GM23338 (cell line): ENCODE measurements at regions not wholly inside any gene's neighbourhood (a gene's known extent, or its start where the extent isn't known, plus 50 kb on each side); places are given as distances from the start of the nearest gene placed in this dataset.

Experiments
- ATAC-seq: fragments of 200-7000 bp; cut with Tn5 transposase; 3 replicates; pipeline ENCODE4 v1.9.1; 2020
- DNase-seq: peaks from one replicate; pipeline ENCODE4 v3.0.0-alpha.2; 2015; ENCODE audit warnings: low spot score
- H2AFZ ChIP-seq: fragments of 200-600 bp; sonication (generic); 2 replicates; pipeline ENCODE4 v1.8.0; 2016; ENCODE audit warnings: antibody characterized with exemption, mild to moderate bottlenecking, moderate library complexity
- H3F3A ChIP-seq: fragments of 200-600 bp; sonication (generic); replicated peaks from 2 replicates; pipeline ENCODE4 v1.8.0; 2017; ENCODE audit warnings: antibody characterized with exemption, mixed run types, low read depth
- H3K27ac ChIP-seq: fragments of 200-600 bp; sonication (generic); 2 replicates; pipeline ENCODE4 v1.6.1; 2016; ENCODE audit warnings: low read depth
- H3K27me3 ChIP-seq: fragments of 200-600 bp; sonication (generic); 2 replicates; pipeline ENCODE4 v1.8.0; 2016; ENCODE audit warnings: mild to moderate bottlenecking, mixed run types, moderate library complexity; ENCODE audit not compliant: insufficient read depth
- H3K36me3 ChIP-seq: fragments of 200-600 bp; sonication (generic); 2 replicates; pipeline ENCODE4 v1.8.0; 2016; ENCODE audit warnings: mild to moderate bottlenecking; ENCODE audit not compliant: insufficient read depth
- H3K4me1 ChIP-seq: fragments of 200-600 bp; sonication (generic); 2 replicates; pipeline ENCODE4 v1.8.0; 2016; ENCODE audit warnings: mild to moderate bottlenecking, moderate library complexity; ENCODE audit not compliant: insufficient read depth
- H3K4me2 ChIP-seq: fragments of 200-600 bp; sonication (generic); 2 replicates; pipeline ENCODE4 v1.7.1; 2017; ENCODE audit warnings: mixed run types
- H3K4me3 ChIP-seq: fragments of 200-600 bp; sonication (generic); 2 replicates; pipeline ENCODE4 v1.6.1; 2016; ENCODE audit warnings: mixed run types
- H3K79me2 ChIP-seq: fragments of 200-600 bp; sonication (generic); replicated peaks from 2 replicates; pipeline ENCODE4 v1.8.0; 2017; ENCODE audit warnings: mild to moderate bottlenecking; ENCODE audit not compliant: insufficient read depth
- H3K9me2 ChIP-seq: fragments of 200-600 bp; sonication (generic); 2 replicates; pipeline ENCODE4 v1.8.0; 2017; ENCODE audit not compliant: insufficient read depth
- H4K20me1 ChIP-seq: fragments of 200-600 bp; sonication (generic); replicated peaks from 2 replicates; pipeline ENCODE4 v1.8.0; 2017; ENCODE audit warnings: mild to moderate bottlenecking; ENCODE audit not compliant: insufficient read depth
- H3K27ac Mint-ChIP-seq: 2 replicates; pipeline ENCODE4 v1.8.0; 2020; ENCODE audit warnings: inconsistent platforms, mild to moderate bottlenecking, moderate library complexity, mixed read lengths
- H3K27me3 Mint-ChIP-seq: 3 replicates; pipeline ENCODE4 v1.8.0; 2022; ENCODE audit warnings: low read depth, mild to moderate bottlenecking, moderate library complexity, mixed read lengths, inconsistent platforms; ENCODE audit not compliant: insufficient read depth, poor library complexity
- H3K36me3 Mint-ChIP-seq: 3 replicates; pipeline ENCODE4 v1.8.0; 2021; ENCODE audit warnings: low read depth, mild to moderate bottlenecking, inconsistent platforms, moderate library complexity, mixed read lengths
- H3K4me1 Mint-ChIP-seq: 3 replicates; pipeline ENCODE4 v1.8.0; 2020; ENCODE audit warnings: mild to moderate bottlenecking, inconsistent platforms, mixed read lengths
- H3K4me3 Mint-ChIP-seq: 3 replicates; pipeline ENCODE4 v1.8.0; 2021; ENCODE audit warnings: moderate library complexity, mild to moderate bottlenecking, inconsistent platforms, mixed read lengths
- H3K9me3 Mint-ChIP-seq: 3 replicates; pipeline ENCODE4 v1.8.0; 2020; ENCODE audit warnings: moderate library complexity, mild to moderate bottlenecking, inconsistent platforms, mixed read lengths
- CREB1 ChIP-seq: fragments of 250-450 bp; sonication (Bioruptor Pico); IDR thresholded peaks from 2 replicates; pipeline ENCODE4 v1.5.0; 2020; ENCODE audit warnings: low read depth, mild to moderate bottlenecking, moderate library complexity
- CTCF ChIP-seq, 2 experiments: fragments of 200-600 bp in 1 of 2; sonication (generic) in 1 of 2; conservative IDR thresholded peaks; 2 replicates each; pipeline versions ENCODE4 v1.5.1 to v1.6.1; 2016 to 2017; ENCODE audit warnings: antibody characterized with exemption in 2 of 2, low read depth in 2 of 2, mild to moderate bottlenecking in 2 of 2, moderate library complexity in 1 of 2
- ETS1 ChIP-seq: IDR thresholded peaks from 2 replicates; pipeline ENCODE4 v1.6.1; 2016; ENCODE audit warnings: antibody characterized with exemption
- EZH2 ChIP-seq: fragments of 200-600 bp; sonication (generic); IDR thresholded peaks from one replicate; pipeline ENCODE4 v1.8.0; 2017; ENCODE audit warnings: antibody characterized with exemption, mild to moderate bottlenecking, low read depth; ENCODE audit not compliant: unreplicated experiment
- EZH2phosphoT487 ChIP-seq: fragments of 200-600 bp; sonication (generic); IDR thresholded peaks from one replicate; pipeline ENCODE4 v1.8.1; 2018; ENCODE audit warnings: antibody characterized with exemption; ENCODE audit not compliant: unreplicated experiment
- JUNB ChIP-seq: IDR thresholded peaks from one replicate; pipeline ENCODE4 v1.6.1; 2016; ENCODE audit warnings: antibody characterized with exemption; ENCODE audit not compliant: unreplicated experiment
- NANOG ChIP-seq: IDR thresholded peaks from 2 replicates; pipeline ENCODE4 v1.6.1; 2016; ENCODE audit warnings: antibody characterized with exemption, borderline replicate concordance
- POLR2AphosphoS5 ChIP-seq: IDR thresholded peaks from 2 replicates; pipeline ENCODE4 v1.6.1; 2016; ENCODE audit warnings: antibody characterized with exemption, low read depth
- REST ChIP-seq: IDR thresholded peaks from one replicate; pipeline ENCODE4 v1.6.1; 2018; ENCODE audit warnings: antibody characterized with exemption; ENCODE audit not compliant: unreplicated experiment
- STAT1 ChIP-seq: IDR thresholded peaks from one replicate; pipeline ENCODE4 v1.6.1; 2016; ENCODE audit warnings: antibody characterized with exemption; ENCODE audit not compliant: unreplicated experiment
- ZNF114 ChIP-seq: fragments of 250-450 bp; sonication (Bioruptor Pico); IDR thresholded peaks from 2 replicates; pipeline ENCODE4 v1.5.0; 2020; ENCODE audit warnings: mild to moderate bottlenecking, moderate library complexity
- ZNF331 ChIP-seq: fragments of 250-450 bp; sonication (Bioruptor Pico); IDR thresholded peaks from 2 replicates; pipeline ENCODE4 v1.5.0; 2020; ENCODE audit warnings: low read depth, mild to moderate bottlenecking, moderate library complexity
- TF ChIP-seq, protein P1 (sequence below): fragments of 250-450 bp; sonication (Bioruptor Pico); IDR thresholded peaks from 2 replicates; pipeline ENCODE4 v1.5.0; 2020; ENCODE audit warnings: mild to moderate bottlenecking, moderate library complexity

GRCh38 chr3:110589341-110589740, 482.3 kb upstream of the NECTIN3 start:
- H3K9me3 Mint-ChIP-seq = peaks cover 25% of the 10 kb centered on the region
- Histone ChIP-seq H3K36me3 (no peaks in the 10 kb centered on the region), H4K20me1 (no peaks in the 10 kb centered on the region), H3K4me1 (peaks cover 3% of the 10 kb centered on the region; the same call in 1 of the 2 replicates), H3K27ac (no peak overlapping the region), H3F3A (no peaks in the 10 kb centered on the region), H3K79me2 (no peaks in the 10 kb centered on the region), H3K9me2 (peaks cover 9% of the 10 kb centered on the region), H2AFZ (0 out of 2 replicates have a peak overlapping the region, but pooled peaks have one; percentile 49), H3K4me2 (no peak overlapping the region), H3K4me3 (no peak overlapping the region), H3K27me3 (no peaks in the 10 kb centered on the region)
- no peak for DNase-seq
- peaks cover 3% of the 10 kb centered on the region; the same call in 1 of the 3 replicates for H3K4me1 Mint-ChIP-seq
- no peak for ATAC-seq
- no peak overlapping the region for H3K4me3 Mint-ChIP-seq
- H3K27ac Mint-ChIP-seq = no peak overlapping the region
- peaks cover 29% of the 10 kb centered on the region for H3K36me3 Mint-ChIP-seq
- no peak for TF ChIP-seq POLR2AphosphoS5
- TF ChIP-seq EZH2phosphoT487 = no peak
- TF ChIP-seq, protein P1, sequence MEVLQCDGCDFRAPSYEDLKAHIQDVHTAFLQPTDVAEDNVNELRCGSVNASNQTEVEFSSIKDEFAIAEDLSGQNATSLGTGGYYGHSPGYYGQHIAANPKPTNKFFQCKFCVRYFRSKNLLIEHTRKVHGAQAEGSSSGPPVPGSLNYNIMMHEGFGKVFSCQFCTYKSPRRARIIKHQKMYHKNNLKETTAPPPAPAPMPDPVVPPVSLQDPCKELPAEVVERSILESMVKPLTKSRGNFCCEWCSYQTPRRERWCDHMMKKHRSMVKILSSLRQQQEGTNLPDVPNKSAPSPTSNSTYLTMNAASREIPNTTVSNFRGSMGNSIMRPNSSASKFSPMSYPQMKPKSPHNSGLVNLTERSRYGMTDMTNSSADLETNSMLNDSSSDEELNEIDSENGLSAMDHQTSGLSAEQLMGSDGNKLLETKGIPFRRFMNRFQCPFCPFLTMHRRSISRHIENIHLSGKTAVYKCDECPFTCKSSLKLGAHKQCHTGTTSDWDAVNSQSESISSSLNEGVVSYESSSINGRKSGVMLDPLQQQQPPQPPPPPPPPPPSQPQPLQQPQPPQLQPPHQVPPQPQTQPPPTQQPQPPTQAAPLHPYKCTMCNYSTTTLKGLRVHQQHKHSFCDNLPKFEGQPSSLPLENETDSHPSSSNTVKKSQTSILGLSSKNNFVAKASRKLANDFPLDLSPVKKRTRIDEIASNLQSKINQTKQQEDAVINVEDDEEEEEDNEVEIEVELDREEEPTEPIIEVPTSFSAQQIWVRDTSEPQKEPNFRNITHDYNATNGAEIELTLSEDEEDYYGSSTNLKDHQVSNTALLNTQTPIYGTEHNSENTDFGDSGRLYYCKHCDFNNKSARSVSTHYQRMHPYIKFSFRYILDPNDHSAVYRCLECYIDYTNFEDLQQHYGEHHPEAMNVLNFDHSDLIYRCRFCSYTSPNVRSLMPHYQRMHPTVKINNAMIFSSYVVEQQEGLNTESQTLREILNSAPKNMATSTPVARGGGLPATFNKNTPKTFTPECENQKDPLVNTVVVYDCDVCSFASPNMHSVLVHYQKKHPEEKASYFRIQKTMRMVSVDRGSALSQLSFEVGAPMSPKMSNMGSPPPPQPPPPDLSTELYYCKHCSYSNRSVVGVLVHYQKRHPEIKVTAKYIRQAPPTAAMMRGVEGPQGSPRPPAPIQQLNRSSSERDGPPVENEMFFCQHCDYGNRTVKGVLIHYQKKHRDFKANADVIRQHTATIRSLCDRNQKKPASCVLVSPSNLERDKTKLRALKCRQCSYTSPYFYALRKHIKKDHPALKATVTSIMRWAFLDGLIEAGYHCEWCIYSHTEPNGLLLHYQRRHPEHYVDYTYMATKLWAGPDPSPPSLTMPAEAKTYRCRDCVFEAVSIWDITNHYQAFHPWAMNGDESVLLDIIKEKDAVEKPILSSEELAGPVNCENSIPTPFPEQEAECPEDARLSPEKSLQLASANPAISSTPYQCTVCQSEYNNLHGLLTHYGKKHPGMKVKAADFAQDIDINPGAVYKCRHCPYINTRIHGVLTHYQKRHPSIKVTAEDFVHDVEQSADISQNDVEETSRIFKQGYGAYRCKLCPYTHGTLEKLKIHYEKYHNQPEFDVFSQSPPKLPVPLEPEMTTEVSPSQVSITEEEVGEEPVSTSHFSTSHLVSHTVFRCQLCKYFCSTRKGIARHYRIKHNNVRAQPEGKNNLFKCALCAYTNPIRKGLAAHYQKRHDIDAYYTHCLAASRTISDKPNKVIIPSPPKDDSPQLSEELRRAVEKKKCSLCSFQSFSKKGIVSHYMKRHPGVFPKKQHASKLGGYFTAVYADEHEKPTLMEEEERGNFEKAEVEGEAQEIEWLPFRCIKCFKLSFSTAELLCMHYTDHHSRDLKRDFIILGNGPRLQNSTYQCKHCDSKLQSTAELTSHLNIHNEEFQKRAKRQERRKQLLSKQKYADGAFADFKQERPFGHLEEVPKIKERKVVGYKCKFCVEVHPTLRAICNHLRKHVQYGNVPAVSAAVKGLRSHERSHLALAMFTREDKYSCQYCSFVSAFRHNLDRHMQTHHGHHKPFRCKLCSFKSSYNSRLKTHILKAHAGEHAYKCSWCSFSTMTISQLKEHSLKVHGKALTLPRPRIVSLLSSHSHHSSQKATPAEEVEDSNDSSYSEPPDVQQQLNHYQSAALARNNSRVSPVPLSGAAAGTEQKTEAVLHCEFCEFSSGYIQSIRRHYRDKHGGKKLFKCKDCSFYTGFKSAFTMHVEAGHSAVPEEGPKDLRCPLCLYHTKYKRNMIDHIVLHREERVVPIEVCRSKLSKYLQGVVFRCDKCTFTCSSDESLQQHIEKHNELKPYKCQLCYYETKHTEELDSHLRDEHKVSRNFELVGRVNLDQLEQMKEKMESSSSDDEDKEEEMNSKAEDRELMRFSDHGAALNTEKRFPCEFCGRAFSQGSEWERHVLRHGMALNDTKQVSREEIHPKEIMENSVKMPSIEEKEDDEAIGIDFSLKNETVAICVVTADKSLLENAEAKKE = no peak
- no peak for TF ChIP-seq NANOG
- TF ChIP-seq CREB1 (CRISPR knock-in tag) = no peak
- no peak for TF ChIP-seq CTCF (conservative IDR thresholded peaks at IDR 0.05; ENCODE audit: low read depth in 2 of 2)
- TF ChIP-seq REST = no peak
- TF ChIP-seq EZH2 = no peak
- TF ChIP-seq ETS1 = no peak
- TF ChIP-seq ZNF114 (CRISPR knock-in tag) = no peak
- no peak for TF ChIP-seq STAT1
- no peak for TF ChIP-seq ZNF331 (CRISPR knock-in tag)
- TF ChIP-seq JUNB = no peak
- no peaks in the 10 kb centered on the region for H3K27me3 Mint-ChIP-seq
